ENCODE measurements at regions not wholly inside any gene's neighbourhood (a gene's known extent, or its start where the extent isn't known, plus 50 kb on each side); places are given as distances from the start of the nearest gene placed in this dataset.
A peak's percentile ranks its signal among the peaks of the same experiment; 100 is the strongest.

DNA sequence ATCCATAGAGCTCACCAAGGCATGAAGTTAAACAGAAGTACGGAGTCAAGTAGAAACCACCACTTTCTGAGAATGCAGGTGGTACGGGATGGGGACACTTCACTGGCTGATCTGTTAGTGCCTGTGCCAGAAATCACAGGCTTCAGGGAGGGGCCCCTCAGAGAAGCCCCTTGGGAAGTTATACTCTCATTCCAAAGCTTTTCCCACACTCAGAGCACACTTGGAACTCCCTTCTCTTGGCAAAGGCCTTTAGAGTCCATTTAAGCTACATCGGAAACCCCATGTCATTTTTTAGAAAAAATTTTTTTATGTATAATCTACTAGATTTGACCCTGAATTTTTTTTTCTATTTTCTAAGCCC is 80.7 kb upstream of the WASF3 start:
- BruUV-seq (replicated peaks): no TSS peak
- H3K27me3 ChIP-seq (ENCODE audit: control insufficient read depth in 2 of 2, insufficient read depth in 2 of 2, low read length in 2 of 2): no peaks in the 10 kb centered on the region
- peak overlapping the region; percentile 82 for H2AFZ ChIP-seq (ENCODE audit: low read depth, low read length)
- ChIA-PET POLR2A (no interaction called here), CTCF (interaction anchor here (1.1 to 1.3 kb wide), 2 partner anchors 222 to 292 kb away, joined by 6 to 9 read pairs; no protein-coding TSS in a partner anchor)
- no peaks in the 10 kb centered on the region for H3K79me2 ChIP-seq (ENCODE audit: control insufficient read depth, insufficient read depth, low read length)
- H3K36me3 ChIP-seq (ENCODE audit: control insufficient read depth in 2 of 2, extremely low read depth in 1 of 2, insufficient read depth in 2 of 2, low read length in 2 of 2): no peaks in the 10 kb centered on the region
- dilution Hi-C loops (cut with MboI; ENCODE audit: extremely low pct_ligation_motif_present, low sequenced_read_pairs): loop anchor here (25.0 kb wide), 1 partner anchor 211 kb away; no protein-coding TSS in a partner anchor
- no peaks in the 10 kb centered on the region for H4K20me1 ChIP-seq (replicated peaks; ENCODE audit: control insufficient read depth, extremely low read depth, insufficient read depth, low read length)
- TF ChIP-seq JUN (IDR thresholded peaks at IDR 0.05; ENCODE audit: borderline replicate concordance, insufficient read depth, insufficient read length, low read depth) (no peak), EZH2 (IDR thresholded peaks at IDR 0.05; ENCODE audit: borderline replicate concordance, low read depth, low read length, severe bottlenecking) (no peak), POLR2AphosphoS5 (IDR thresholded peaks at IDR 0.05; ENCODE audit: insufficient read depth, low read depth, low read length) (no peak), GATA2 (IDR thresholded peaks at IDR 0.05; ENCODE audit: insufficient read depth, insufficient read length, low read depth, low read length) (no peak), FOS (IDR thresholded peaks at IDR 0.05; ENCODE audit: borderline replicate concordance, insufficient read depth, low read length) (no peak), POLR2A (IDR thresholded peaks at IDR 0.05; ENCODE audit: low read depth, low read length) (no peak), MYC (IDR thresholded peaks at IDR 0.05; ENCODE audit: low read depth, low read length) (no peak)
- TF ChIP-seq, protein P1, sequence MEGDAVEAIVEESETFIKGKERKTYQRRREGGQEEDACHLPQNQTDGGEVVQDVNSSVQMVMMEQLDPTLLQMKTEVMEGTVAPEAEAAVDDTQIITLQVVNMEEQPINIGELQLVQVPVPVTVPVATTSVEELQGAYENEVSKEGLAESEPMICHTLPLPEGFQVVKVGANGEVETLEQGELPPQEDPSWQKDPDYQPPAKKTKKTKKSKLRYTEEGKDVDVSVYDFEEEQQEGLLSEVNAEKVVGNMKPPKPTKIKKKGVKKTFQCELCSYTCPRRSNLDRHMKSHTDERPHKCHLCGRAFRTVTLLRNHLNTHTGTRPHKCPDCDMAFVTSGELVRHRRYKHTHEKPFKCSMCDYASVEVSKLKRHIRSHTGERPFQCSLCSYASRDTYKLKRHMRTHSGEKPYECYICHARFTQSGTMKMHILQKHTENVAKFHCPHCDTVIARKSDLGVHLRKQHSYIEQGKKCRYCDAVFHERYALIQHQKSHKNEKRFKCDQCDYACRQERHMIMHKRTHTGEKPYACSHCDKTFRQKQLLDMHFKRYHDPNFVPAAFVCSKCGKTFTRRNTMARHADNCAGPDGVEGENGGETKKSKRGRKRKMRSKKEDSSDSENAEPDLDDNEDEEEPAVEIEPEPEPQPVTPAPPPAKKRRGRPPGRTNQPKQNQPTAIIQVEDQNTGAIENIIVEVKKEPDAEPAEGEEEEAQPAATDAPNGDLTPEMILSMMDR (IDR thresholded peaks at IDR 0.05; ENCODE audit: extremely low read depth in 1 of 2, insufficient read depth in 1 of 2, low read depth in 1 of 2, low read length in 2 of 2): no peak
- TF ChIP-seq, protein P2, sequence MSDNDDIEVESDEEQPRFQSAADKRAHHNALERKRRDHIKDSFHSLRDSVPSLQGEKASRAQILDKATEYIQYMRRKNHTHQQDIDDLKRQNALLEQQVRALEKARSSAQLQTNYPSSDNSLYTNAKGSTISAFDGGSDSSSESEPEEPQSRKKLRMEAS (IDR thresholded peaks at IDR 0.05; ENCODE audit: insufficient read depth, insufficient read length): no peak
- peak; percentile 4 for FAIRE-seq
- no peak overlapping the region for H3K4me2 ChIP-seq (ENCODE audit: insufficient read depth, low read length)
- intact Hi-C loops (cut with micrococcal nuclease): loop anchor here (1.0 kb wide), 1 partner anchor 64 kb away; no protein-coding TSS in a partner anchor
- no peak overlapping the region for H3K4me3 ChIP-seq (replicated peaks in 1 of 3; ENCODE audit: insufficient read depth in 1 of 3, low read depth in 1 of 3, low read length in 3 of 3)
- no peak for DNase-seq (ENCODE audit: low read depth, low spot score)
- H3K27ac ChIP-seq (ENCODE audit: insufficient read depth, low read depth, low read length): peak overlapping the region; percentile 6
- H3K9me1 ChIP-seq (replicated peaks; ENCODE audit: control insufficient read depth, extremely low read depth, insufficient read depth, low read length): no peaks in the 10 kb centered on the region
- H3K9me3 ChIP-seq (replicated peaks; ENCODE audit: control insufficient read depth, insufficient read depth, low read length): no peaks in the 10 kb centered on the region
- peaks cover 4% of the 10 kb centered on the region for H3K4me1 ChIP-seq (ENCODE audit: control insufficient read depth, extremely low read depth, insufficient read depth, low read length)
- H3K9ac ChIP-seq (replicated peaks; ENCODE audit: extremely low read depth, insufficient read depth, low read length): no peak overlapping the region

Measured in endothelial cell of umbilical vein (primary cell).